Stimulated activated naive CD8-positive, alpha-beta T cell treated with anti-CD3 and anti-CD28 coated beads, Interleukin-15, Interleukin-2, amounts not matched to agents 100 ng/mL and 50 ng/mL, for 24 hours (primary cell): ENCODE measurements at regions not wholly inside any gene's neighbourhood (a gene's known extent, or its start where the extent isn't known, plus 50 kb on each side); places are given as distances from the start of the nearest gene placed in this dataset.
A peak's percentile ranks its signal among the peaks of the same experiment; 100 is the strongest.

Experiments used
- H3K27ac Mint-ChIP-seq: one replicate; pipeline ENCODE4 v1.8.0; 2021; ENCODE audit warnings: mild to moderate bottlenecking, mixed read lengths
- H3K27me3 Mint-ChIP-seq: one replicate; pipeline ENCODE4 v1.8.0; 2021; ENCODE audit warnings: mixed read lengths
- H3K36me3 Mint-ChIP-seq: one replicate; pipeline ENCODE4 v1.8.0; 2021; ENCODE audit warnings: low read depth, mixed read lengths
- H3K4me1 Mint-ChIP-seq: one replicate; pipeline ENCODE4 v1.8.0; 2021; ENCODE audit warnings: low read depth, mixed read lengths
- H3K4me3 Mint-ChIP-seq: one replicate; pipeline ENCODE4 v1.8.0; 2021; ENCODE audit warnings: mild to moderate bottlenecking, mixed read lengths
- H3K9me3 Mint-ChIP-seq: one replicate; pipeline ENCODE4 v1.8.0; 2021; ENCODE audit warnings: mixed read lengths

GRCh38 chr10:91150631-91151030, 69.8 kb upstream of the PCGF5 start:
- no peaks in the 10 kb centered on the region for H3K36me3 Mint-ChIP-seq
- H3K4me1 Mint-ChIP-seq: peaks cover 4% of the 10 kb centered on the region
- H3K27me3 Mint-ChIP-seq: peaks cover 6% of the 10 kb centered on the region
- no peaks in the 10 kb centered on the region for H3K9me3 Mint-ChIP-seq
- H3K27ac Mint-ChIP-seq: no peak overlapping the region
- no peak overlapping the region for H3K4me3 Mint-ChIP-seq

- Mint-ChIP-seq H3K4me3 (no peak overlapping the region), H3K9me3 (no peaks in the 10 kb centered on the region)
Measured at GRCh38 chr10:91153508-91153907, 67.0 kb upstream of the PCGF5 start.

GRCh38 chr10:91154842-91155241, 65.6 kb upstream of the PCGF5 start:
- Mint-ChIP-seq H3K4me1 (peaks cover 4% of the 10 kb centered on the region), H3K27me3 (no peaks in the 10 kb centered on the region), H3K4me3 (no peak overlapping the region), H3K9me3 (no peaks in the 10 kb centered on the region), H3K36me3 (no peaks in the 10 kb centered on the region), H3K27ac (no peak overlapping the region)

More at GRCh38 chr10:91153508-91153907, 67.0 kb upstream of the PCGF5 start:
- no peaks in the 10 kb centered on the region for H3K27me3 Mint-ChIP-seq
- H3K36me3 Mint-ChIP-seq: no peaks in the 10 kb centered on the region
- H3K27ac Mint-ChIP-seq: no peak overlapping the region
- H3K4me1 Mint-ChIP-seq: peaks cover 4% of the 10 kb centered on the region

DNA sequence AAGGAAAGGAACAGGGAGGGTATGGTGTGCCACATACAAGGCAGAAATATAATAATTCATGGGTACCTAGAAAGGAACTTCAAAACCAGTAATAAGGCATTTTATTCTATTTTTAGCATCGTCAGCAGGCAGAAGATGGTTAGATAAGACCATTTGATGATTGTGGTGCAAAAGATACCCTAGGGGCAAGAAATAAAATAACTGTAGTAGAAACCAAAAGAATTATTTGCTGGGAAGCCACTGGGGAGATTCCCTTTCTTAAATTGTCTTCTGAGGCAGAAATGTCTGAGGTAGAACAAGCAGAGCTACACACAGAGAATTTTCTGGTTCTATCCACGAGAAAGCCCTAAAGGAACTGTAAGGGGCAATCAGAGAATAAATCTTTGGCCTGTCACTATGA, 64.3 kb upstream of the PCGF5 start:
- Mint-ChIP-seq H3K9me3 (no peaks in the 10 kb centered on the region), H3K4me1 (peaks cover 8% of the 10 kb centered on the region), H3K4me3 (no peak overlapping the region), H3K27me3 (no peaks in the 10 kb centered on the region), H3K36me3 (no peaks in the 10 kb centered on the region), H3K27ac (no peak overlapping the region)

- no peaks in the 10 kb centered on the region for H3K36me3 Mint-ChIP-seq
Measured at GRCh38 chr10:91159254-91159783, 61.1 kb upstream of the PCGF5 start.

GRCh38 chr10:91162050-91162494, 58.4 kb upstream of the PCGF5 start:
- H3K27ac Mint-ChIP-seq: peak overlapping the region; percentile 89
- peak overlapping the region; percentile 84 for H3K4me3 Mint-ChIP-seq
- H3K9me3 Mint-ChIP-seq: no peaks in the 10 kb centered on the region
- H3K36me3 Mint-ChIP-seq: no peaks in the 10 kb centered on the region
- H3K4me1 Mint-ChIP-seq: peaks cover 35% of the 10 kb centered on the region
- no peaks in the 10 kb centered on the region for H3K27me3 Mint-ChIP-seq

More at GRCh38 chr10:91159254-91159783, 61.1 kb upstream of the PCGF5 start:
- H3K9me3 Mint-ChIP-seq: no peaks in the 10 kb centered on the region
- H3K4me3 Mint-ChIP-seq: no peak overlapping the region
- peaks cover 23% of the 10 kb centered on the region for H3K4me1 Mint-ChIP-seq
- H3K27me3 Mint-ChIP-seq: no peaks in the 10 kb centered on the region
- H3K27ac Mint-ChIP-seq: no peak overlapping the region

DNA sequence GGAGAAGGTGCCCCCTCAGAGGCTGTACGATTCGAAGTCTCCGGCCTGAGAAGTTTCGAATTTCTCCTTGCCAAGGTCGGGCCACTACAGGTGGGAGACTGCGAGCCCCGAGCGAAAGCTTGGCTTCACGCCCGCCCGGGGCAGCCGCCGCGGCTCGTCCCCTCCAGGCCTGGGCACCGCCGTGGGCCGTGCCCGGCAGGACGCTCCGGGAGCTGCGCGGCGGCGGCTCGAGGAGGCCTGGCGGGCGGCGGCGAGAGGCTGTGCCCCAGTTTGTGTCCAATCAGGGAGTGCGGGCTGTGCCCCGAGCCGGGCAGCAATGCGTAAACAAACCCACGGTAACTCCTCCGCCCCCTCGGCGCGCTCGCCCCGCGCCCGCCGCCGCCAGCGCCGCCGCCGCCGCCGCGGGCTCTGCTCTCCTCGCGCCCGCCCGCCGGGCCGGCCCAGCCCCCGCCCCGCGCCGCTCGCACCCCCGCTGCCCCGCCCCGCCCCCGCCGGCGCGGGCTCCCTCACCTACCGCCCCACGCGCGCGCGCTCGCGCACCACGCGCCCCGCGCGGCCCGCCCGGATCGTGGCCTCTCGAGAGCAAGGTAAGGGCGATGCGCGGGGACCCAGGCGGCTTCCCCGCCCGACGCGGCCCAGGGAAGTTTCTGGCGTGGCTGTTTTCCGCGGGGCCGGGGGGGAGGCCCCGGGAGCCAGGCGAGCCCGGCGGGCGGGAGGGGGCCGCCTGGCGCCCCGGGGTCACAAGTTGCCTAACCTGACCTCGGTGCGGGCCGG, 57.8 kb upstream of the PCGF5 start:
- peaks cover 4% of the 10 kb centered on the region for H3K36me3 Mint-ChIP-seq
- peak overlapping the region; percentile 84 for H3K4me3 Mint-ChIP-seq
- H3K4me1 Mint-ChIP-seq: peaks cover 41% of the 10 kb centered on the region
- no peaks in the 10 kb centered on the region for H3K9me3 Mint-ChIP-seq
- no peaks in the 10 kb centered on the region for H3K27me3 Mint-ChIP-seq
- H3K27ac Mint-ChIP-seq: peak overlapping the region; percentile 89

DNA sequence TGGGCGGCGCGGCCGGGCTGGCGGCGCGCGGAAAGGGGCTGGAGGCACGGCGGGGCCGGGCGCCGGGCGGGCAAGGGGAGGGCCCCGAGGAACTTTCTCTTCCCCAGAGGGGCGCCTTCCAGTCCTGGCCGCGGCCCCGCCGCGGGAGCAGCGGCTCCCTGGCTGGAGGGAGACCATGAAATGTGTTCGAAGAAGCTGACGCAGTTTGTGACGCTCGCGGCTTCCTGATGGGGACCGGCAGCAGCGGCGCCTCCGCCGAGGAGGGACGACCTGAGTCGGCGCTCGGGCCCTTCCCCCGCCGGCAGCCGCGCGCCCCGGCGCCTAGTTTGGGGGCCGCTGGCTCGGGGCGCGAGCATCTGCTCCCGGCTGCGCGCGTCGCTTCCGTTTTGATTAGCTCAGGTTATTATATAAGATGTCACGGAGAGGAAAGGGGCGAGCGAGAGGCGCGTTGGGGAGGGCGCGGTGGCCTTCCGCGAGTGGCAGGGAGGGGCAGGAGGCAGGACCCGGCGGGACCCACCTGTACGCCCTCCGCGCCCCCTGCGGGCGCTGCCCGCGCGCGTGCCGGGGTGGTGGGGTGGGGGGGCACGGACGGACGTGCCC, 57.1 kb upstream of the PCGF5 start:
- H3K4me3 Mint-ChIP-seq: peak overlapping the region; percentile 85
- peaks cover 44% of the 10 kb centered on the region for H3K4me1 Mint-ChIP-seq
- H3K9me3 Mint-ChIP-seq: peaks cover 4% of the 10 kb centered on the region
- peaks cover 11% of the 10 kb centered on the region for H3K36me3 Mint-ChIP-seq
- no peaks in the 10 kb centered on the region for H3K27me3 Mint-ChIP-seq
- peak overlapping the region; percentile 90 for H3K27ac Mint-ChIP-seq

- peak overlapping the region; percentile 85 for H3K4me3 Mint-ChIP-seq
- no peaks in the 10 kb centered on the region for H3K27me3 Mint-ChIP-seq
- H3K36me3 Mint-ChIP-seq: peaks cover 14% of the 10 kb centered on the region
- peaks cover 5% of the 10 kb centered on the region for H3K9me3 Mint-ChIP-seq
- peak overlapping the region; percentile 90 for H3K27ac Mint-ChIP-seq
- H3K4me1 Mint-ChIP-seq: peaks cover 44% of the 10 kb centered on the region
Measured at GRCh38 chr10:91163869-91164474, 56.5 kb upstream of the PCGF5 start.

- H3K36me3 Mint-ChIP-seq: peaks cover 18% of the 10 kb centered on the region
- peaks cover 44% of the 10 kb centered on the region for H3K4me1 Mint-ChIP-seq
- H3K27ac Mint-ChIP-seq: peak overlapping the region; percentile 90
- peaks cover 8% of the 10 kb centered on the region for H3K9me3 Mint-ChIP-seq
- peak overlapping the region; percentile 85 for H3K4me3 Mint-ChIP-seq
- no peaks in the 10 kb centered on the region for H3K27me3 Mint-ChIP-seq
Measured at GRCh38 chr10:91164520-91165065, 55.9 kb upstream of the PCGF5 start.

DNA sequence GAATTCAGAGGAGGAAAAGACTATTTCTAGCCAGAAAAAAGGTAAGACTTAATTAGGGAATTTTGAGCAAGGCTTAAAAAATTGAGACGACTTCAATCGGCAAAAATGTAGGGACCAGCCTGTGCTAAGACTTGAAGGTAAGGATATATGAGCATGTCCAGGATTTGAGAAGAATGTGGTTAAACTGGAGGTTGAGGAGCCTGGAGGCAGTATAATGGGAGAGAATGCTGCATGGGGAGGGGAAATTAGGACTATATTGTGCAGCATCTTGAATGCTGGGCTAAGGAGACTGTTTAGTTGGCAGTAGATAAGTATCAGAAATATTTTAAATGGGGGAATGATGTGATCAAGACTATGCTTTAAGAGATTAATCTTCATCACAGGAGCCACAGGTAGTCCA, 53.1 kb upstream of the PCGF5 start:
- Mint-ChIP-seq H3K4me1 (peaks cover 50% of the 10 kb centered on the region), H3K36me3 (peaks cover 28% of the 10 kb centered on the region), H3K9me3 (peaks cover 13% of the 10 kb centered on the region), H3K4me3 (no peak overlapping the region), H3K27ac (no peak overlapping the region), H3K27me3 (no peaks in the 10 kb centered on the region)

DNA sequence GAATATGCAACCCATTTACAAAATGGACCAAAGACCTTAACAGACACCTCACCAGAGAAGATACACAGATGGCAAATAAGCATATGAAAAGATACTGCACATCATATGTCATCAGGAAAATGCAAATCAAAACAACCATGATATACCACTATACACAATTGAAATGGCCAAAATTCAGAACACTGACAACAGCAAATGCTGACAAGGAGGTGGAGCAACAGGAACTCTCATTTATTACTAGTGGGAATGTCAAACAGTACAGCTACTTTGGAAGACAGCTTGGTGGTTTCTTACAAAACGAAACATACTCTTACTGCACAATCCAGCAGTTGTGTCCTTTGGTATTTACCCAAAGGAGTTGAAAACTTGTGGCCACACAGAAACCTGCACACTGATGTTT, 50.0 kb upstream of the PCGF5 start:
- Mint-ChIP-seq H3K4me1 (peaks cover 47% of the 10 kb centered on the region), H3K9me3 (peaks cover 17% of the 10 kb centered on the region)

More for the DNA sequence above, 50.0 kb upstream of the PCGF5 start:
- Mint-ChIP-seq H3K4me3 (no peak overlapping the region), H3K27ac (no peak overlapping the region), H3K36me3 (peaks cover 51% of the 10 kb centered on the region), H3K27me3 (no peaks in the 10 kb centered on the region)
